Stomach (tissue), 4 donors: ENCODE measurements at regions not wholly inside any gene's neighbourhood (a gene's known extent, or its start where the extent isn't known, plus 50 kb on each side); places are given as distances from the start of the nearest gene placed in this dataset.

Source experiments
- EP300 ChIP-seq: sonication (generic); formaldehyde crosslinking; IDR thresholded peaks from one replicate; pipeline ENCODE4 v1.6.1; 2017; ENCODE audit warnings: antibody characterized with exemption
- POLR2A ChIP-seq, 4 donors: fragments of 450-650 bp; IDR thresholded peaks; one replicate each; pipeline ENCODE4 v1.6.1; 2016; ENCODE audit warnings: antibody characterized with exemption in 4 of 4, control low read depth in 2 of 4, mild to moderate bottlenecking in 1 of 4, moderate library complexity in 1 of 4
- TF ChIP-seq, protein P1 (sequence below), 7 experiments: fragments of 450-650 bp in 4 of 7; fragments of 200-600 bp in 3 of 7; sonication (generic) in 3 of 7; IDR thresholded peaks; one replicate each; pipeline ENCODE4 v1.5.1; 2016 to 2019; ENCODE audit warnings: antibody characterized with exemption in 7 of 7, control low read depth in 2 of 7, mild to moderate bottlenecking in 1 of 7

DNA sequence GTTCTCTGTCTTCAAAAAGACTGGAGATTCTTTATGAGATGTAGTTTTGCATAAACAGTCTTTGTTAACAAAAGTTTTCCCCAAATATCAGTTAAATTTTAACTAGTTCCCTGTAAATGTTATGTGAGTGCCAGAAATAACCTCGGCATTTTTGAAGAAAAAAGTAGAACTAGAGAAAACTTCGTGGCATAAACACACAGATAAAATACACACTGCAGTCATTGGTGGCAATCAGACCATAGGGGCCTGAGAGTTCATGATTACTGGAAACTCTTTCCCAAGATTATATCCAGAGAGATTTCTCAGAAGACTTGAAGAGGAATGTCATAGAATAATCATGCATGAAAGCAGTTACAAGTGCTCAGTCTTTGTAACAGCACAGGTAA is 190.0 kb downstream of the MZT1 start:
- TF ChIP-seq, protein P1, sequence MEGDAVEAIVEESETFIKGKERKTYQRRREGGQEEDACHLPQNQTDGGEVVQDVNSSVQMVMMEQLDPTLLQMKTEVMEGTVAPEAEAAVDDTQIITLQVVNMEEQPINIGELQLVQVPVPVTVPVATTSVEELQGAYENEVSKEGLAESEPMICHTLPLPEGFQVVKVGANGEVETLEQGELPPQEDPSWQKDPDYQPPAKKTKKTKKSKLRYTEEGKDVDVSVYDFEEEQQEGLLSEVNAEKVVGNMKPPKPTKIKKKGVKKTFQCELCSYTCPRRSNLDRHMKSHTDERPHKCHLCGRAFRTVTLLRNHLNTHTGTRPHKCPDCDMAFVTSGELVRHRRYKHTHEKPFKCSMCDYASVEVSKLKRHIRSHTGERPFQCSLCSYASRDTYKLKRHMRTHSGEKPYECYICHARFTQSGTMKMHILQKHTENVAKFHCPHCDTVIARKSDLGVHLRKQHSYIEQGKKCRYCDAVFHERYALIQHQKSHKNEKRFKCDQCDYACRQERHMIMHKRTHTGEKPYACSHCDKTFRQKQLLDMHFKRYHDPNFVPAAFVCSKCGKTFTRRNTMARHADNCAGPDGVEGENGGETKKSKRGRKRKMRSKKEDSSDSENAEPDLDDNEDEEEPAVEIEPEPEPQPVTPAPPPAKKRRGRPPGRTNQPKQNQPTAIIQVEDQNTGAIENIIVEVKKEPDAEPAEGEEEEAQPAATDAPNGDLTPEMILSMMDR (IDR thresholded peaks at IDR 0.05): no peak
- no peak for TF ChIP-seq POLR2A (IDR thresholded peaks at IDR 0.05)
- no peak for TF ChIP-seq EP300
